ENCODE measurements at regions not wholly inside any gene's neighbourhood (a gene's known extent, or its start where the extent isn't known, plus 50 kb on each side); places are given as distances from the start of the nearest gene placed in this dataset.

DNA sequence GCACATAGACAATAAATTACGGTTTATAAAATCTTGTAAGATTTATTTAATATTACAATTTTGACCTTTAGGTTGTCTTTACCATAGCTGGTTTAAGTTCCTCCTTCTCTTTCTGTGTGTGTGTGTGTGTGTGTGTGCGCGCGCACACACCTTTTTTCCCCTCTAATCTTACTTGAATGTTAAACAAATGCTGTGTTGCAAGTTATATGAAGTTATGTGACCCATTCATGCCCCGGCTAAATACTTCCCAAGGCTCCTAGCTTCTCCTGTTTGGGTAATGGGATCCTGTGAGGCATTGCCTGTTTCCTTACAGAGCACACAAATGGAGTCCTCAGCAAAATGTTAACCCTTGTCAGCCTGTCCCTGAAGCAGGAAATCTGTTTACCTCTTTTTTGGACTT is 125.6 kb upstream of the ZNF608 start:
- H3K4me3 ChIP-seq (replicated peaks in 1 of 3; ENCODE audit: insufficient read depth in 1 of 3, low read depth in 2 of 3, low read length in 3 of 3), result no peak overlapping the region
- H3K36me3 ChIP-seq (replicated peaks in 1 of 2; ENCODE audit: control insufficient read depth in 1 of 2, insufficient read depth in 2 of 2, low read length in 2 of 2), result no peaks in the 10 kb centered on the region
- ATAC-seq, result no peak
- ChIA-PET CTCF (ENCODE audit: low intra/inter-chr PET ratio, low total read pairs) (no interaction called here), POLR2A (no interaction called here)
- TF ChIP-seq, protein P1, sequence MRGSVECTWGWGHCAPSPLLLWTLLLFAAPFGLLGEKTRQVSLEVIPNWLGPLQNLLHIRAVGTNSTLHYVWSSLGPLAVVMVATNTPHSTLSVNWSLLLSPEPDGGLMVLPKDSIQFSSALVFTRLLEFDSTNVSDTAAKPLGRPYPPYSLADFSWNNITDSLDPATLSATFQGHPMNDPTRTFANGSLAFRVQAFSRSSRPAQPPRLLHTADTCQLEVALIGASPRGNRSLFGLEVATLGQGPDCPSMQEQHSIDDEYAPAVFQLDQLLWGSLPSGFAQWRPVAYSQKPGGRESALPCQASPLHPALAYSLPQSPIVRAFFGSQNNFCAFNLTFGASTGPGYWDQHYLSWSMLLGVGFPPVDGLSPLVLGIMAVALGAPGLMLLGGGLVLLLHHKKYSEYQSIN (CRISPR knock-in tag; IDR thresholded peaks at IDR 0.05; ENCODE audit: borderline replicate concordance), result no peak
- TF ChIP-seq ZNF629 (CRISPR knock-in tag; conservative IDR thresholded peaks at IDR 0.05) (no peak), KDM1A (CRISPR knock-in tag; IDR thresholded peaks at IDR 0.05) (no peak), FOSL1 (CRISPR knock-in tag; IDR thresholded peaks at IDR 0.05; ENCODE audit: borderline replicate concordance) (no peak), FOSL2 (CRISPR knock-in tag; IDR thresholded peaks at IDR 0.05) (no peak), GATAD1 (CRISPR knock-in tag; IDR thresholded peaks at IDR 0.05) (no peak)
- H3K9ac ChIP-seq (ENCODE audit: insufficient read depth, low read depth, low read length), result no peak overlapping the region
- no peak overlapping the region for H3K27ac ChIP-seq (ENCODE audit: extremely low read length, insufficient read depth, low read length)
- FAIRE-seq, result no peak
- no peaks in the 10 kb centered on the region for H3K79me2 ChIP-seq (ENCODE audit: insufficient read depth, low read length)
- no peaks in the 10 kb centered on the region for H4K20me1 ChIP-seq (ENCODE audit: insufficient read depth, low read length)
- H3K9me3 ChIP-seq (ENCODE audit: low read length), result no peaks in the 10 kb centered on the region
- in situ Hi-C loops (cut with HindIII; ENCODE audit: extremely low pct_ligation_motif_present, low pct_unique_long_range_greater_than_20kb) (no loop called here), intact Hi-C loops (cut with micrococcal nuclease; ENCODE audit: unreplicated experiment) (no loop called here)
- no TSS peak for BruUV-seq (replicated peaks)
- WGBS (ENCODE audit: low lambda C conversion rate), result 73% methylated on average over 5 of the region's 5 CpGs
- H3K4me1 ChIP-seq (ENCODE audit: insufficient read depth, low read length), result peaks cover 2% of the 10 kb centered on the region; the same call in 1 of the 2 replicates
- H3K27me3 ChIP-seq (ENCODE audit: control insufficient read depth in 1 of 2, insufficient read depth in 2 of 2, low read length in 2 of 2), result no peaks in the 10 kb centered on the region
- DNase-seq (ENCODE audit: low spot score), result no peak
- no peak overlapping the region for H2AFZ ChIP-seq (ENCODE audit: low read length)
- no peak overlapping the region for H3K4me2 ChIP-seq (ENCODE audit: low read depth, low read length)

- no peaks in the 10 kb centered on the region for H3K9me3 ChIP-seq (ENCODE audit: low read length)
- CTCF ChIA-PET (ENCODE audit: low intra/inter-chr PET ratio, low total read pairs), result no interaction called here
- no peak overlapping the region for H3K9ac ChIP-seq (ENCODE audit: insufficient read depth, low read depth, low read length)
- no peak for ATAC-seq
- no peak overlapping the region for H3K27ac ChIP-seq (ENCODE audit: extremely low read length, insufficient read depth, low read length)
- no peak for DNase-seq (ENCODE audit: low spot score)
- no peak overlapping the region for H3K4me3 ChIP-seq (replicated peaks in 1 of 3; ENCODE audit: insufficient read depth in 1 of 3, low read depth in 2 of 3, low read length in 3 of 3)
- H3K4me1 ChIP-seq (ENCODE audit: insufficient read depth, low read length), result no peaks in the 10 kb centered on the region
- H3K36me3 ChIP-seq (replicated peaks in 1 of 2; ENCODE audit: control insufficient read depth in 1 of 2, insufficient read depth in 2 of 2, low read length in 2 of 2), result no peaks in the 10 kb centered on the region
- intact Hi-C loops (cut with micrococcal nuclease; ENCODE audit: unreplicated experiment), result no loop called here
- H4K20me1 ChIP-seq (ENCODE audit: insufficient read depth, low read length), result no peaks in the 10 kb centered on the region
- H3K4me2 ChIP-seq (ENCODE audit: low read depth, low read length), result no peak overlapping the region
- FAIRE-seq, result no peak
- no peak overlapping the region for H2AFZ ChIP-seq (ENCODE audit: low read length)
- H3K79me2 ChIP-seq (ENCODE audit: insufficient read depth, low read length), result no peaks in the 10 kb centered on the region
- no TSS peak for BruUV-seq (replicated peaks)
- POLR2A ChIA-PET, result no interaction called here
- in situ Hi-C loops (cut with HindIII; ENCODE audit: extremely low pct_ligation_motif_present, low pct_unique_long_range_greater_than_20kb), result no loop called here
- 10% methylated on average over 2 of the region's 2 CpGs for WGBS (ENCODE audit: low lambda C conversion rate)
- H3K27me3 ChIP-seq (ENCODE audit: control insufficient read depth in 1 of 2, insufficient read depth in 2 of 2, low read length in 2 of 2), result no peaks in the 10 kb centered on the region
- TF ChIP-seq FOXK1 (CRISPR knock-in tag; IDR thresholded peaks at IDR 0.05; ENCODE audit: borderline replicate concordance, low read depth) (no peak), SATB2 (CRISPR knock-in tag; IDR thresholded peaks at IDR 0.05) (no peak), ZNF776 (CRISPR knock-in tag; IDR thresholded peaks at IDR 0.05) (no peak), ZNF629 (CRISPR knock-in tag; conservative IDR thresholded peaks at IDR 0.05) (no peak), MAFG (CRISPR knock-in tag; IDR thresholded peaks at IDR 0.05) (no peak)
- TF ChIP-seq, protein P2, sequence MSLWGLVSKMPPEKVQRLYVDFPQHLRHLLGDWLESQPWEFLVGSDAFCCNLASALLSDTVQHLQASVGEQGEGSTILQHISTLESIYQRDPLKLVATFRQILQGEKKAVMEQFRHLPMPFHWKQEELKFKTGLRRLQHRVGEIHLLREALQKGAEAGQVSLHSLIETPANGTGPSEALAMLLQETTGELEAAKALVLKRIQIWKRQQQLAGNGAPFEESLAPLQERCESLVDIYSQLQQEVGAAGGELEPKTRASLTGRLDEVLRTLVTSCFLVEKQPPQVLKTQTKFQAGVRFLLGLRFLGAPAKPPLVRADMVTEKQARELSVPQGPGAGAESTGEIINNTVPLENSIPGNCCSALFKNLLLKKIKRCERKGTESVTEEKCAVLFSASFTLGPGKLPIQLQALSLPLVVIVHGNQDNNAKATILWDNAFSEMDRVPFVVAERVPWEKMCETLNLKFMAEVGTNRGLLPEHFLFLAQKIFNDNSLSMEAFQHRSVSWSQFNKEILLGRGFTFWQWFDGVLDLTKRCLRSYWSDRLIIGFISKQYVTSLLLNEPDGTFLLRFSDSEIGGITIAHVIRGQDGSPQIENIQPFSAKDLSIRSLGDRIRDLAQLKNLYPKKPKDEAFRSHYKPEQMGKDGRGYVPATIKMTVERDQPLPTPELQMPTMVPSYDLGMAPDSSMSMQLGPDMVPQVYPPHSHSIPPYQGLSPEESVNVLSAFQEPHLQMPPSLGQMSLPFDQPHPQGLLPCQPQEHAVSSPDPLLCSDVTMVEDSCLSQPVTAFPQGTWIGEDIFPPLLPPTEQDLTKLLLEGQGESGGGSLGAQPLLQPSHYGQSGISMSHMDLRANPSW (CRISPR knock-in tag; IDR thresholded peaks at IDR 0.05; ENCODE audit: borderline replicate concordance), result no peak
- TF ChIP-seq, protein P3, sequence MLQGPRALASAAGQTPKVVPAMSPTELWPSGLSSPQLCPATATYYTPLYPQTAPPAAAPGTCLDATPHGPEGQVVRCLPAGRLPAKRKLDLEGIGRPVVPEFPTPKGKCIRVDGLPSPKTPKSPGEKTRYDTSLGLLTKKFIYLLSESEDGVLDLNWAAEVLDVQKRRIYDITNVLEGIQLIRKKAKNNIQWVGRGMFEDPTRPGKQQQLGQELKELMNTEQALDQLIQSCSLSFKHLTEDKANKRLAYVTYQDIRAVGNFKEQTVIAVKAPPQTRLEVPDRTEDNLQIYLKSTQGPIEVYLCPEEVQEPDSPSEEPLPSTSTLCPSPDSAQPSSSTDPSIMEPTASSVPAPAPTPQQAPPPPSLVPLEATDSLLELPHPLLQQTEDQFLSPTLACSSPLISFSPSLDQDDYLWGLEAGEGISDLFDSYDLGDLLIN (CRISPR knock-in tag; IDR thresholded peaks at IDR 0.05; ENCODE audit: borderline replicate concordance), result no peak
- TF ChIP-seq, protein P4, sequence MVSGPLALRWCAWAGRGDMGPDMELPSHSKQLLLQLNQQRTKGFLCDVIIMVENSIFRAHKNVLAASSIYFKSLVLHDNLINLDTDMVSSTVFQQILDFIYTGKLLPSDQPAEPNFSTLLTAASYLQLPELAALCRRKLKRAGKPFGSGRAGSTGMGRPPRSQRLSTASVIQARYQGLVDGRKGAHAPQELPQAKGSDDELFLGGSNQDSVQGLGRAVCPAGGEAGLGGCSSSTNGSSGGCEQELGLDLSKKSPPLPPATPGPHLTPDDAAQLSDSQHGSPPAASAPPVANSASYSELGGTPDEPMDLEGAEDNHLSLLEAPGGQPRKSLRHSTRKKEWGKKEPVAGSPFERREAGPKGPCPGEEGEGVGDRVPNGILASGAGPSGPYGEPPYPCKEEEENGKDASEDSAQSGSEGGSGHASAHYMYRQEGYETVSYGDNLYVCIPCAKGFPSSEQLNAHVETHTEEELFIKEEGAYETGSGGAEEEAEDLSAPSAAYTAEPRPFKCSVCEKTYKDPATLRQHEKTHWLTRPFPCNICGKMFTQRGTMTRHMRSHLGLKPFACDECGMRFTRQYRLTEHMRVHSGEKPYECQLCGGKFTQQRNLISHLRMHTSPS (CRISPR knock-in tag; IDR thresholded peaks at IDR 0.05; ENCODE audit: low read depth), result no peak
These were observed 126.2 kb upstream of the ZNF608 start for GRCh38 chr5:124872615-124873014.

Measured in HepG2 (cell line).